ENCODE measurements at regions not wholly inside any gene's neighbourhood (a gene's known extent, or its start where the extent isn't known, plus 50 kb on each side); places are given as distances from the start of the nearest gene placed in this dataset.

DNA sequence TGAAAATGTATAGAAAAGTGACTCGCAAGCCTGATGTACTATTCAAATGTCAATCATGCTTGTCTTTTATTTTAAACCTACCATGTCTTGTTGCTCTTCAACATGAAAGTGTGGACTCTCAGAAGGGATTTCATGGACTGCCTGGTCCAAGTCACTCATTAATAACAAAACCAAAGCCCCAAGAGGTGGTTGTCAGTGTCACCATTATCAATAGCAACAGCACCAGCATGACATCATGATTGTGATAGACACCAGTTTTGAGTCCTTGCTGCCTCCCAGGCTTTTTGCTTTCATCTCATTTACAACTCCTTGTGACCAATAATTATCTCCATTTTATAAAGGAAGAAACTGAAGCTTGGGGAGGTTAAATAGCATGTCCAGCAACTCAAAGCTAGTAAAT, 112.0 kb upstream of the TMPO start:
- TF ChIP-seq, protein P1, sequence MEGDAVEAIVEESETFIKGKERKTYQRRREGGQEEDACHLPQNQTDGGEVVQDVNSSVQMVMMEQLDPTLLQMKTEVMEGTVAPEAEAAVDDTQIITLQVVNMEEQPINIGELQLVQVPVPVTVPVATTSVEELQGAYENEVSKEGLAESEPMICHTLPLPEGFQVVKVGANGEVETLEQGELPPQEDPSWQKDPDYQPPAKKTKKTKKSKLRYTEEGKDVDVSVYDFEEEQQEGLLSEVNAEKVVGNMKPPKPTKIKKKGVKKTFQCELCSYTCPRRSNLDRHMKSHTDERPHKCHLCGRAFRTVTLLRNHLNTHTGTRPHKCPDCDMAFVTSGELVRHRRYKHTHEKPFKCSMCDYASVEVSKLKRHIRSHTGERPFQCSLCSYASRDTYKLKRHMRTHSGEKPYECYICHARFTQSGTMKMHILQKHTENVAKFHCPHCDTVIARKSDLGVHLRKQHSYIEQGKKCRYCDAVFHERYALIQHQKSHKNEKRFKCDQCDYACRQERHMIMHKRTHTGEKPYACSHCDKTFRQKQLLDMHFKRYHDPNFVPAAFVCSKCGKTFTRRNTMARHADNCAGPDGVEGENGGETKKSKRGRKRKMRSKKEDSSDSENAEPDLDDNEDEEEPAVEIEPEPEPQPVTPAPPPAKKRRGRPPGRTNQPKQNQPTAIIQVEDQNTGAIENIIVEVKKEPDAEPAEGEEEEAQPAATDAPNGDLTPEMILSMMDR (IDR thresholded peaks at IDR 0.05; ENCODE audit: low read length) = no peak
- TF ChIP-seq EZH2 (IDR thresholded peaks at IDR 0.05; ENCODE audit: borderline replicate concordance, low read length) = no peak
- H2AFZ ChIP-seq (ENCODE audit: low read length) = no peak overlapping the region

DNA sequence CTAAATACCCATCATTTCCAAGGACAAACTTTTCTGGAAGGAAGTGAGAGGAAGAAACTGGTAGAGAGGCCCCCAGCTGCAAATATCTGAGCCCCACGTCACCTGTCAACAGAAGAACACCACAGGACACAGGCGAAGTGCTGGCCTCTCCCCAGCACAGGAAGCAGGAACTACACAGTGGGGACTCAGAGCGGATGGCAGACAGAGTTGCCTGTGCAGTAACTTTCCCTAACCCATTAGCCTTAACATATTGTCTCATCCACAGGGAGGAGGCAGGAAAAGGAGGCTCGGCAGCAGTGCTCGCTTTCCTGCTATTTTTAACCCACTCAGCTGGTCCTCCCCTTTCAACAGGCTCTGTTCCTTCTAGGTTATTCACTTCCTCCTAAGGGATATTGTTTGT, 111.5 kb upstream of the TMPO start:
- Histone ChIP-seq H4K20me1 (ENCODE audit: insufficient read depth, low read length) (no peaks in the 10 kb centered on the region), H3K27me3 (ENCODE audit: insufficient read depth, low read length) (no peaks in the 10 kb centered on the region), H3K36me3 (ENCODE audit: insufficient read depth, low read length) (no peaks in the 10 kb centered on the region), H3K4me3 (ENCODE audit: low read depth, low read length, poor library complexity, severe bottlenecking) (no peak overlapping the region), H3K4me1 (ENCODE audit: insufficient read depth, low read length, severe bottlenecking) (peaks cover 36% of the 10 kb centered on the region), H3K9ac (ENCODE audit: low read length) (no peak overlapping the region), H2AFZ (ENCODE audit: low read length) (no peak overlapping the region), H3K27ac (ENCODE audit: low read depth, low read length, poor library complexity, severe bottlenecking) (no peak overlapping the region), H3K4me2 (ENCODE audit: low read length) (no peak overlapping the region), H3K9me3 (ENCODE audit: low read length) (0 out of 2 replicates have a peak, but pooled peaks cover 2% of the 10 kb centered on the region), H3K79me2 (ENCODE audit: insufficient read depth, low read length) (no peaks in the 10 kb centered on the region), H3K9me2 (ENCODE audit: low read depth, low read length) (no peaks in the 10 kb centered on the region), H3F3A (ENCODE audit: insufficient read depth, low read length) (no peaks in the 10 kb centered on the region)
- no peak for TF ChIP-seq EZH2 (IDR thresholded peaks at IDR 0.05; ENCODE audit: borderline replicate concordance, low read length)
- TF ChIP-seq, protein P1 (IDR thresholded peaks at IDR 0.05; ENCODE audit: low read length) = no peak

More for the DNA sequence above, 112.0 kb upstream of the TMPO start:
- 0 out of 2 replicates have a peak, but pooled peaks cover 1% of the 10 kb centered on the region for H3K9me3 ChIP-seq (ENCODE audit: low read length)
- H3K79me2 ChIP-seq (ENCODE audit: insufficient read depth, low read length) = no peaks in the 10 kb centered on the region
- no peaks in the 10 kb centered on the region for H4K20me1 ChIP-seq (ENCODE audit: insufficient read depth, low read length)
- H3K4me1 ChIP-seq (ENCODE audit: insufficient read depth, low read length, severe bottlenecking) = peaks cover 41% of the 10 kb centered on the region
- H3K36me3 ChIP-seq (ENCODE audit: insufficient read depth, low read length) = no peaks in the 10 kb centered on the region
- no peak overlapping the region for H3K4me2 ChIP-seq (ENCODE audit: low read length)
- H3K27ac ChIP-seq (ENCODE audit: low read depth, low read length, poor library complexity, severe bottlenecking) = no peak overlapping the region
- H3K27me3 ChIP-seq (ENCODE audit: insufficient read depth, low read length) = no peaks in the 10 kb centered on the region
- H3K9ac ChIP-seq (ENCODE audit: low read length) = no peak overlapping the region
- no peak overlapping the region for H3K4me3 ChIP-seq (ENCODE audit: low read depth, low read length, poor library complexity, severe bottlenecking)
- no peaks in the 10 kb centered on the region for H3K9me2 ChIP-seq (ENCODE audit: low read depth, low read length)
- no peaks in the 10 kb centered on the region for H3F3A ChIP-seq (ENCODE audit: insufficient read depth, low read length)

DNA sequence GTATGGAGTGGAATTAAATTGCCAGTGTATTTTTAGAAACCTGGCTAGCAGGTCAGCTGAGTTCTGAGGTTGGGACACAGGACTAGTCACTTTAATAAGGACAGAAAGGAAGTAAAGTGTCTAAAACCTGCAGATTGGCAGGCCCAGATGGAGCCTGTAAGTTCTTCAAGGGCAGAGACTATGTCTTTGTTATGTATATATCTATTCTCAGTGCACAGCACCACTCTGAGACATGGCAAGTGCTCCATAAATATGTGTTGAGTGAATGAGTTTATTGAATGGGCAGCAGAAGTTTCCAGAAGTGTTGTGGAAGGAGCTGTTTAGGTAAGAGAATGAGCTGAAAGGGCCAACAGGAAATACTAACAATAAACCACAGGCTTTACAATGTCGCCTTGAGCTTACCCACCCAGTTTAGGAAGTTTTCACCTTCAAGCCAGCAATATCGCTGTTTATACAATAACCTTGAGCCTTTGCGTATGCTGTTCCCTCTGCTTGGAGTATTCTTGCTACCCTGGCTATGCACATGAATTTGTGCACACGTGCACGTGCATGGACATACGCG, 109.5 kb upstream of the TMPO start:
- no peak for TF ChIP-seq EZH2 (IDR thresholded peaks at IDR 0.05; ENCODE audit: borderline replicate concordance, low read length)
- TF ChIP-seq, protein P1 (IDR thresholded peaks at IDR 0.05; ENCODE audit: low read length) = no peak
- H3K4me3 ChIP-seq (ENCODE audit: low read depth, low read length, poor library complexity, severe bottlenecking) = no peak overlapping the region
- no peaks in the 10 kb centered on the region for H4K20me1 ChIP-seq (ENCODE audit: insufficient read depth, low read length)
- no peak overlapping the region for H3K4me2 ChIP-seq (ENCODE audit: low read length)
- 0 out of 2 replicates have a peak, but pooled peaks cover 2% of the 10 kb centered on the region for H3K9me3 ChIP-seq (ENCODE audit: low read length)
- H2AFZ ChIP-seq (ENCODE audit: low read length) = no peak overlapping the region
- no peaks in the 10 kb centered on the region for H3K79me2 ChIP-seq (ENCODE audit: insufficient read depth, low read length)
- H3K27me3 ChIP-seq (ENCODE audit: insufficient read depth, low read length) = no peaks in the 10 kb centered on the region
- H3K27ac ChIP-seq (ENCODE audit: low read depth, low read length, poor library complexity, severe bottlenecking) = no peak overlapping the region
- H3K9me2 ChIP-seq (ENCODE audit: low read depth, low read length) = no peaks in the 10 kb centered on the region
- H3K9ac ChIP-seq (ENCODE audit: low read length) = no peak overlapping the region
- H3F3A ChIP-seq (ENCODE audit: insufficient read depth, low read length) = no peaks in the 10 kb centered on the region
- peaks cover 18% of the 10 kb centered on the region for H3K4me1 ChIP-seq (ENCODE audit: insufficient read depth, low read length, severe bottlenecking)
- no peaks in the 10 kb centered on the region for H3K36me3 ChIP-seq (ENCODE audit: insufficient read depth, low read length)
